GM12864 (cell line): ENCODE measurements at regions not wholly inside any gene's neighbourhood (a gene's known extent, or its start where the extent isn't known, plus 50 kb on each side); places are given as distances from the start of the nearest gene placed in this dataset.

Source experiments
- DNase-seq: peaks from one replicate; pipeline ENCODE4 v3.0.0-alpha.2; 2011; ENCODE audit warnings: low read depth
- H3K4me3 ChIP-seq: 2 replicates; pipeline ENCODE4 v1.5.1; 2011; ENCODE audit warnings: mild to moderate bottlenecking, low read depth, low read length, control low read depth
- TF ChIP-seq, protein P1 (sequence below): IDR thresholded peaks from 2 replicates; pipeline ENCODE4 v1.5.1; 2011; ENCODE audit warnings: low read depth, mild to moderate bottlenecking, moderate library complexity, low read length, control low read depth, inconsistent platforms; ENCODE audit errors: missing control alignments

- H3K4me3 ChIP-seq = no peak overlapping the region
- DNase-seq = no peak
- TF ChIP-seq, protein P1, sequence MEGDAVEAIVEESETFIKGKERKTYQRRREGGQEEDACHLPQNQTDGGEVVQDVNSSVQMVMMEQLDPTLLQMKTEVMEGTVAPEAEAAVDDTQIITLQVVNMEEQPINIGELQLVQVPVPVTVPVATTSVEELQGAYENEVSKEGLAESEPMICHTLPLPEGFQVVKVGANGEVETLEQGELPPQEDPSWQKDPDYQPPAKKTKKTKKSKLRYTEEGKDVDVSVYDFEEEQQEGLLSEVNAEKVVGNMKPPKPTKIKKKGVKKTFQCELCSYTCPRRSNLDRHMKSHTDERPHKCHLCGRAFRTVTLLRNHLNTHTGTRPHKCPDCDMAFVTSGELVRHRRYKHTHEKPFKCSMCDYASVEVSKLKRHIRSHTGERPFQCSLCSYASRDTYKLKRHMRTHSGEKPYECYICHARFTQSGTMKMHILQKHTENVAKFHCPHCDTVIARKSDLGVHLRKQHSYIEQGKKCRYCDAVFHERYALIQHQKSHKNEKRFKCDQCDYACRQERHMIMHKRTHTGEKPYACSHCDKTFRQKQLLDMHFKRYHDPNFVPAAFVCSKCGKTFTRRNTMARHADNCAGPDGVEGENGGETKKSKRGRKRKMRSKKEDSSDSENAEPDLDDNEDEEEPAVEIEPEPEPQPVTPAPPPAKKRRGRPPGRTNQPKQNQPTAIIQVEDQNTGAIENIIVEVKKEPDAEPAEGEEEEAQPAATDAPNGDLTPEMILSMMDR = no peak
Measured at GRCh38 chrX:7789200-7789599, 53.8 kb upstream of the VCX start.

GRCh38 chrX:7788334-7788733 lies 54.6 kb upstream of the VCX start:
- H3K4me3 ChIP-seq = no peak overlapping the region
- DNase-seq = no peak
- TF ChIP-seq, protein P1 = no peak

- DNase-seq = no peak
- TF ChIP-seq, protein P1 = no peak
- H3K4me3 ChIP-seq = no peak overlapping the region
Measured at GRCh38 chrX:7787714-7788113, 55.3 kb upstream of the VCX start.

DNA sequence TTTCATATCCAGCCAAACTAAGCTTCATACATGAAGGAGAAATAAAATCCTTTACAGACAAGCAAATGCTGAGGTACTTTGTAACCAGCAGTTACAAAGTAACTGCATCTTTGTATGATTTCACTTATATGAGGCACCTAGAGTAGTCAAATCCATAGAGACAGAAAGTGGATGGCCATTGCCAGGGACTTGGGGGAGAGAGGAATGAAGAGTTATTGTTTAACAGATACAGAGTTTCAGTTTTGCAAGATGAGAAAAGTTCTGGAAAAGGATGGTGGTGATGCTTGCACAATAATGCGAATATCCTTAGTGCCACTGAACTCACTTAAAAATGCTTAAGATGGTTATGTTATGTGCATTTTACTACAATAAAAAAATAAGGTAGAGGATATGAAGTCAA lies 58.4 kb upstream of the VCX start:
- TF ChIP-seq, protein P1 = no peak

GRCh38 chrX:7779644-7780043 lies 63.3 kb upstream of the VCX start:
- TF ChIP-seq, protein P1 = no peak

More for the DNA sequence above, 58.4 kb upstream of the VCX start:
- H3K4me3 ChIP-seq = no peak overlapping the region
- DNase-seq = no peak

GRCh38 chrX:7775987-7776386 lies 67.0 kb upstream of the VCX start:
- H3K4me3 ChIP-seq = no peak overlapping the region
- TF ChIP-seq, protein P1 = no peak
- DNase-seq = no peak

More at GRCh38 chrX:7779644-7780043, 63.3 kb upstream of the VCX start:
- no peak for DNase-seq
- no peak overlapping the region for H3K4me3 ChIP-seq

- no peak for DNase-seq
- TF ChIP-seq, protein P1 = no peak
- no peak overlapping the region for H3K4me3 ChIP-seq
Measured at GRCh38 chrX:7771788-7772438, 71.1 kb upstream of the VCX start.
